B cell (primary cell): ENCODE measurements at regions not wholly inside any gene's neighbourhood (a gene's known extent, or its start where the extent isn't known, plus 50 kb on each side); places are given as distances from the start of the nearest gene placed in this dataset.

Experiments used
- EZH2 ChIP-seq: IDR thresholded peaks from 2 replicates; pipeline ENCODE4 v1.6.1; 2012; ENCODE audit warnings: borderline replicate concordance, low read depth, mild to moderate bottlenecking, moderate library complexity, low read length; ENCODE audit not compliant: insufficient read depth, poor library complexity, severe bottlenecking
- TF ChIP-seq, protein P1 (sequence below): fragments of 200-600 bp; IDR thresholded peaks from one replicate; pipeline ENCODE4 v1.8.0; 2022; ENCODE audit warnings: antibody characterized with exemption, mild to moderate bottlenecking

DNA sequence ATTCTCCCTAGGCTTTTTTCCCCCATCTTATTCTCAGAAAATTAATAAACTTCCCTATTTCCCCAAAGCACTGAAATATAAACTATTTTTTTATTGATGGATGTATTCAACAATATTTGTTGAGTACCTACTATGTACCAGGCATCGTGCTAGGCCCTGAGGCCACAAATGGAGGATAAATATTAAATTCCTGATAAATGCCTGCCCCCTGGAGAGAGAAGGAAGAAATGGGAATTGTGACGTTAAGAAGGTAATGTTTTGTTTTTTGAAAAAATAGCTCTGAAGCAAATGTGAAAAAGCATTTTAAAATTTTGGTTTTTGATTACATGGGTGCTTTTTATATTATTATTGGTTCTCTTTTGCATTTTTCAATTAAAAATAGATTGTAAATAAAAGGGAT lies 60.5 kb upstream of the DPT start:
- TF ChIP-seq, protein P1, sequence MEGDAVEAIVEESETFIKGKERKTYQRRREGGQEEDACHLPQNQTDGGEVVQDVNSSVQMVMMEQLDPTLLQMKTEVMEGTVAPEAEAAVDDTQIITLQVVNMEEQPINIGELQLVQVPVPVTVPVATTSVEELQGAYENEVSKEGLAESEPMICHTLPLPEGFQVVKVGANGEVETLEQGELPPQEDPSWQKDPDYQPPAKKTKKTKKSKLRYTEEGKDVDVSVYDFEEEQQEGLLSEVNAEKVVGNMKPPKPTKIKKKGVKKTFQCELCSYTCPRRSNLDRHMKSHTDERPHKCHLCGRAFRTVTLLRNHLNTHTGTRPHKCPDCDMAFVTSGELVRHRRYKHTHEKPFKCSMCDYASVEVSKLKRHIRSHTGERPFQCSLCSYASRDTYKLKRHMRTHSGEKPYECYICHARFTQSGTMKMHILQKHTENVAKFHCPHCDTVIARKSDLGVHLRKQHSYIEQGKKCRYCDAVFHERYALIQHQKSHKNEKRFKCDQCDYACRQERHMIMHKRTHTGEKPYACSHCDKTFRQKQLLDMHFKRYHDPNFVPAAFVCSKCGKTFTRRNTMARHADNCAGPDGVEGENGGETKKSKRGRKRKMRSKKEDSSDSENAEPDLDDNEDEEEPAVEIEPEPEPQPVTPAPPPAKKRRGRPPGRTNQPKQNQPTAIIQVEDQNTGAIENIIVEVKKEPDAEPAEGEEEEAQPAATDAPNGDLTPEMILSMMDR: no peak
- no peak for TF ChIP-seq EZH2
